ENCODE measurements at regions not wholly inside any gene's neighbourhood (a gene's known extent, or its start where the extent isn't known, plus 50 kb on each side); places are given as distances from the start of the nearest gene placed in this dataset.

- H3F3A ChIP-seq (replicated peaks; ENCODE audit: low read depth), result no peaks in the 10 kb centered on the region
- no peak for ATAC-seq
- no peak overlapping the region for H2AFZ ChIP-seq
- no peaks in the 10 kb centered on the region for H4K20me1 ChIP-seq (replicated peaks; ENCODE audit: insufficient read depth)
- H3K4me3 ChIP-seq, result no peak overlapping the region
- Mint-ChIP-seq H3K36me3 (ENCODE audit: low read depth) (no peaks in the 10 kb centered on the region; the same call in 2 of the 3 replicates), H3K9me3 (no peaks in the 10 kb centered on the region; the same call in 2 of the 3 replicates), H3K4me3 (no peak overlapping the region), H3K4me1 (no peaks in the 10 kb centered on the region), H3K27ac (no peak overlapping the region), H3K27me3 (ENCODE audit: insufficient read depth, low read depth, poor library complexity) (no peaks in the 10 kb centered on the region)
- no peak overlapping the region for H3K27ac ChIP-seq (ENCODE audit: low read depth)
- no peaks in the 10 kb centered on the region for H3K36me3 ChIP-seq (ENCODE audit: insufficient read depth)
- no peaks in the 10 kb centered on the region for H3K79me2 ChIP-seq (replicated peaks; ENCODE audit: insufficient read depth)
- H3K9me2 ChIP-seq (ENCODE audit: insufficient read depth), result no peaks in the 10 kb centered on the region
- DNase-seq (ENCODE audit: low spot score), result no peak
- no peak for TF ChIP-seq EZH2 (IDR thresholded peaks at IDR 0.05; ENCODE audit: low read depth, unreplicated experiment)
- no peak for TF ChIP-seq EZH2phosphoT487 (IDR thresholded peaks at IDR 0.05; ENCODE audit: unreplicated experiment)
- TF ChIP-seq JUNB (IDR thresholded peaks at IDR 0.05; ENCODE audit: unreplicated experiment), result no peak
- no peak for TF ChIP-seq ZNF114 (CRISPR knock-in tag; IDR thresholded peaks at IDR 0.05)
- TF ChIP-seq STAT1 (IDR thresholded peaks at IDR 0.05; ENCODE audit: unreplicated experiment), result no peak
- no peak for TF ChIP-seq ZNF331 (CRISPR knock-in tag; IDR thresholded peaks at IDR 0.05; ENCODE audit: low read depth)
- no peak for TF ChIP-seq POLR2AphosphoS5 (IDR thresholded peaks at IDR 0.05; ENCODE audit: low read depth)
- no peak for TF ChIP-seq ZNF462 (CRISPR knock-in tag; IDR thresholded peaks at IDR 0.05)
- no peak for TF ChIP-seq CREB1 (CRISPR knock-in tag; IDR thresholded peaks at IDR 0.05; ENCODE audit: low read depth)
- no peak for TF ChIP-seq NANOG (IDR thresholded peaks at IDR 0.05; ENCODE audit: borderline replicate concordance)
- TF ChIP-seq ETS1 (IDR thresholded peaks at IDR 0.05), result no peak
- TF ChIP-seq REST (IDR thresholded peaks at IDR 0.05; ENCODE audit: unreplicated experiment), result no peak
- TF ChIP-seq CTCF (conservative IDR thresholded peaks at IDR 0.05; ENCODE audit: low read depth in 2 of 2), result no peak
- no peak overlapping the region for H3K4me2 ChIP-seq
- H3K4me1 ChIP-seq (ENCODE audit: insufficient read depth), result no peaks in the 10 kb centered on the region
- no peaks in the 10 kb centered on the region for H3K27me3 ChIP-seq (ENCODE audit: insufficient read depth)
These were observed 294.7 kb downstream of the NAF1 start for GRCh38 chr4:162871990-162872389.
